SK-N-MC (cell line): ENCODE measurements at regions not wholly inside any gene's neighbourhood (a gene's known extent, or its start where the extent isn't known, plus 50 kb on each side); places are given as distances from the start of the nearest gene placed in this dataset.

Experiments used
- EZH2 ChIP-seq: fragments of 200-600 bp; sonication (generic); IDR thresholded peaks from one replicate; pipeline ENCODE4 v1.6.1; 2017; ENCODE audit warnings: antibody characterized with exemption
- FOXP2 ChIP-seq: optimal IDR thresholded peaks from 2 replicates; pipeline ENCODE3; 2011; ENCODE audit warnings: mild to moderate bottlenecking, moderate library complexity; ENCODE audit not compliant: insufficient read depth; ENCODE audit errors: extremely low read length, control extremely low read depth
- POLR2AphosphoS5 ChIP-seq: IDR thresholded peaks from 2 replicates; pipeline ENCODE4 v1.6.1; 2012; ENCODE audit warnings: mild to moderate bottlenecking, low read depth, low read length, borderline replicate concordance

- TF ChIP-seq POLR2AphosphoS5: no peak
- no peak for TF ChIP-seq EZH2
- TF ChIP-seq FOXP2: no peak
These were observed 266.8 kb downstream of the NDUFA10 start for GRCh38 chr2:239758279-239758877.
